Omental fat pad (tissue), 3 donors: ENCODE measurements at regions not wholly inside any gene's neighbourhood (a gene's known extent, or its start where the extent isn't known, plus 50 kb on each side); places are given as distances from the start of the nearest gene placed in this dataset.

Experiments used
- ATAC-seq: fragments of 150-250 bp; one replicate; pipeline ENCODE4 v1.9.1; 2016; ENCODE audit warnings: mild to moderate bottlenecking, moderate library complexity; ENCODE audit not compliant: low FRiP score
- DNase-seq: peaks from one replicate; pipeline ENCODE4 v3.0.0-alpha.2; 2019; ENCODE audit warnings: low spot score
- TF ChIP-seq, protein P1 (sequence below), 3 donors: fragments of 450-650 bp; IDR thresholded peaks; one replicate each; pipeline ENCODE4 v1.5.1; 2016 to 2017; ENCODE audit warnings: antibody characterized with exemption in 3 of 3, mild to moderate bottlenecking in 3 of 3, moderate library complexity in 2 of 3

DNA sequence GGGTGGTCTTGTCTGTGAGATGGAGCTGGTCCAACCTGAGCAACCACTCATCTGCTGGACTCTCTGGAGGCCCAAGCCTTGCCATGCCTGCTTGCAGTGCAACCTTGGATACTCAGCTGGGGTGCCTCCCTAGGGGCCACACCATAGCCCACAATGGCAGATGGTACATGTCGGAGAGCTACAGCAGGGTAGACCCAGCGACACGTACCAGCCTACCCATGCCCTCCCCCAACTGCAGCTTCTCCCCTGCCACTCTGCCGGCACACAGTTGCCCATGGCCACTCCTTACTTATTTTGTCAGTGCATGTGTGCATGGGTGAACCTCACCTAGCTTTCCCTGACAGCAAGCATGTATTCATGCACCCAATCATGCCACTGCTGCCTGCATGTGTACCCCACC lies 690.9 kb downstream of the CCDC85A start:
- ATAC-seq (no peak), DNase-seq (no peak)
- TF ChIP-seq, protein P1, sequence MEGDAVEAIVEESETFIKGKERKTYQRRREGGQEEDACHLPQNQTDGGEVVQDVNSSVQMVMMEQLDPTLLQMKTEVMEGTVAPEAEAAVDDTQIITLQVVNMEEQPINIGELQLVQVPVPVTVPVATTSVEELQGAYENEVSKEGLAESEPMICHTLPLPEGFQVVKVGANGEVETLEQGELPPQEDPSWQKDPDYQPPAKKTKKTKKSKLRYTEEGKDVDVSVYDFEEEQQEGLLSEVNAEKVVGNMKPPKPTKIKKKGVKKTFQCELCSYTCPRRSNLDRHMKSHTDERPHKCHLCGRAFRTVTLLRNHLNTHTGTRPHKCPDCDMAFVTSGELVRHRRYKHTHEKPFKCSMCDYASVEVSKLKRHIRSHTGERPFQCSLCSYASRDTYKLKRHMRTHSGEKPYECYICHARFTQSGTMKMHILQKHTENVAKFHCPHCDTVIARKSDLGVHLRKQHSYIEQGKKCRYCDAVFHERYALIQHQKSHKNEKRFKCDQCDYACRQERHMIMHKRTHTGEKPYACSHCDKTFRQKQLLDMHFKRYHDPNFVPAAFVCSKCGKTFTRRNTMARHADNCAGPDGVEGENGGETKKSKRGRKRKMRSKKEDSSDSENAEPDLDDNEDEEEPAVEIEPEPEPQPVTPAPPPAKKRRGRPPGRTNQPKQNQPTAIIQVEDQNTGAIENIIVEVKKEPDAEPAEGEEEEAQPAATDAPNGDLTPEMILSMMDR (IDR thresholded peaks at IDR 0.05), result no peak

DNA sequence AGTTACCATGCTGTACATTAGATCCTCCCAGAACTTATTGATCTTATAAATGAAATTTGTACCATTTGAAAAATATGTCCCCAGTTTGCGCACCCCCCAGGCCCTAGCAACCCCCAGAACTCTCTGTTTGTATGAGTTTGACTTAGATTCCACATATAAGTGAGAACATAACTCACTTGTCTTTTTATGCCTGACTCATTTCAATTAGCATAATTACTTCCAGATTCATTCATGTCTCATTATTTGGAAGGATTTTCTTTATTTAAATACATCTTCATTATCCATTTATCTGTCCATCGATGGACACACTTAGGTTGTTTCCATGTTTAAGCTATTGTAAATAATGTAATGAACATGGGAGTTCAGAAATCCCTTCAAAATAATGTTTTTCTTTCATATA lies 705.9 kb downstream of the CCDC85A start:
- no peak for DNase-seq
- TF ChIP-seq, protein P1 (IDR thresholded peaks at IDR 0.05), result no peak
- ATAC-seq, result no peak

DNA sequence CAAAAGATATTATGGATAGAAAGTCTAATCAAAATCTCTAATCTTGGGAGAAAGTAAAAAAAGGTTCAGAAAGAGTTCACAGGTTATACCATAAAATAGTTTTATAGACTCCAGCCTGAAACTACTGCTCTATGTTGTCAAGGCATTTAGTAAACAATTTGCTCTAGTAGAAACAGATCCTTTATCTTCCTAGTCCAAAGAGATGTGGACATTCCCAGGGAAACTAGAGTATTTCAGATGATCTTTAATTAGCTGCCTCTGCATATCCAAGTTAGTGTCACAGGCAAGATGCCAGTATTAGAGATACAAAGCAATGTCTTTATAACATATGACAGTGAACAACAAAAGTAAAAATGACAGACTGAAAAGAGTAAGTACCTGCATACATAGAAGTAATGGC lies 708.6 kb downstream of the CCDC85A start:
- TF ChIP-seq, protein P1 (IDR thresholded peaks at IDR 0.05), result no peak
- DNase-seq (no peak), ATAC-seq (no peak)

DNA sequence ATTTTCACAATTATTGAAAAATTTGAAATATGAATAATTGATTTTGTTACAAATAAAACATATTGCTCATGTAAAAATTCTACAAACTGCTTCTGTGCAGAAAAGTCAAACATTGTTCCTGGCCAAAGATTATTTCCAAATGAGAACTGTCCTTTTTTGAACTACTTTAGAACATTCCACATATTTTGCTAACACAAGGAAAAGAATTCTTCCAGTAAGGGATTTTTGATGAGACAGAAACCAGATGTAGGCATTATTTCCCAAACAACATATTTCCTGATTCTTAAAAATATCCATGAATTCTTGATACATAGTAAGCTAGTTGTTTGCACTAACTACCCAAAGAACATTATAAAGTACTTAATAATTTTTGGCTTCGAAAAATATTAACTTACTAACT lies 715.2 kb downstream of the CCDC85A start:
- ATAC-seq, result no peak
- TF ChIP-seq, protein P1 (IDR thresholded peaks at IDR 0.05), result no peak
- DNase-seq, result no peak

DNA sequence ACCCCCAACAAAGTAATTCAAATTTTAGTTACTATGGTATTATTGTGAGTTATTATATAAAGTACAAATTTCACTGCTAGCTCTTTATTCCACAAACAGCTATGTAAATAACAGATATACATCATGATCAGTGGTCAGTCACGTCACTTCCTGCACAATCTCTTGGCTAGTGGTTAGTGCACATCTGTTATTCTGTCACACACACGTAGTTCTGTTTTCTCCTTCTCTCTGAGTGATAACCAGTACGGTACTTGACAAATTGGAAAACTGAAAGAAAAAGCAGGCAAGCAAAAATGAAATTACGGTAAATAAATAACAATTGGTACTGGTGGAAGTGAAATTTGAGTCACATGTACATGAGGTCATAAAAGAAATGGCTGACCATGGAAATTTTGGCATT lies 728.7 kb downstream of the CCDC85A start:
- DNase-seq (no peak), ATAC-seq (no peak)
- TF ChIP-seq, protein P1 (IDR thresholded peaks at IDR 0.05), result no peak

DNA sequence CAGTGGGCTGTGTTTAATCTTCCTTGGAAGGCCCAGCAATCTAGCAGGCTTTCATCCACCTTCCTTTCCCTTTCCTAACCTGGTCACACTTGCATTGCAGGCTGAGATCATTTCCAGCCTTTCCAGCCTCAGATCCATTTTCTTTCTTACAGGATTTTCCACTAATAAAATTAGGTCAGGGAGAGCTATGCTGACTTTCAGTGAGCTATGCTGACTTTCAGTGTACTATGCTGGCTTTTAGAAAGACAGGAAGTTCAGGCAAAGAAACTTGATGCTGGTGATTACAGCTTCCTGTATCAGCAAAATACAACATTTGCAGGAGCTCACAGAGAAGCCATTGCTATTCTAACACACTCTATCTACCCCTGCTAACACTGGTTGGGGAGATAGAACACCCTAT lies 735.0 kb downstream of the CCDC85A start:
- DNase-seq, result no peak
- TF ChIP-seq, protein P1 (IDR thresholded peaks at IDR 0.05), result no peak
- no peak for ATAC-seq

DNA sequence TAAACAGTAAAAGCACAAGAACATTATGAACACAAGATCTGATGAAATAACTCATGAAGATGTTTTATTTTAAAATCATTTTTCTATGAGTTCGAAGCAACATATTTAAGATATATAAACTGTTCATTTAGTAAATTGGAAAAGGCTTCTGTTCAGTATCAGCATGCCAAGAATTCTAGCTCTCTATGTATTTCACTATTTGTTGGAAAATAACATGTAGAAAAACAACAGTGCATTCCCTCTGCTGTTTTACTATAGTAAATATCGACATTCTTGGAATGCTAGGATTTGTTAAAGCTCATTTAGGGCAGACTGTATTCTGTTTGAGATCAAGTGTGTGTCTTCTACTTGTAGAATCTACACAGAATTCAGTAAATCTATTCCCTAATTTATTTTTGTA lies 750.2 kb downstream of the CCDC85A start:
- TF ChIP-seq, protein P1 (IDR thresholded peaks at IDR 0.05), result no peak
- ATAC-seq (no peak), DNase-seq (no peak)
